Activated CD8-positive, alpha-beta memory T cell treated with anti-CD3 and anti-CD28 coated beads for 24 hours (primary cell): ENCODE measurements at regions not wholly inside any gene's neighbourhood (a gene's known extent, or its start where the extent isn't known, plus 50 kb on each side); places are given as distances from the start of the nearest gene placed in this dataset.

ENCODE experiments used
- DNase-seq: peaks from one replicate; pipeline ENCODE4 v3.0.0-alpha.2; 2020

- DNase-seq, result no peak
Measured at GRCh38 chr12:59929110-59929509, 333.3 kb downstream of the SLC16A7 start.

- no peak for DNase-seq
Measured at GRCh38 chr12:59934486-59934885, 338.7 kb downstream of the SLC16A7 start.

GRCh38 chr12:59936534-59936933, 340.7 kb downstream of the SLC16A7 start:
- DNase-seq, result no peak

GRCh38 chr12:59937148-59937547, 341.3 kb downstream of the SLC16A7 start:
- DNase-seq, result no peak

- DNase-seq, result no peak
Measured at GRCh38 chr12:59938190-59938962, 342.5 kb downstream of the SLC16A7 start.

GRCh38 chr12:59940631-59941342, 345.0 kb downstream of the SLC16A7 start:
- no peak for DNase-seq

GRCh38 chr12:59941461-59941860, 345.6 kb downstream of the SLC16A7 start:
- no peak for DNase-seq

GRCh38 chr12:59944177-59944576, 348.3 kb downstream of the SLC16A7 start:
- DNase-seq, result no peak

- DNase-seq, result no peak
Measured at GRCh38 chr12:59946635-59947034, 350.8 kb downstream of the SLC16A7 start.

- no peak for DNase-seq
Measured at GRCh38 chr12:59963546-59963945, 367.7 kb downstream of the SLC16A7 start.

GRCh38 chr12:59972905-59973304, 377.1 kb downstream of the SLC16A7 start:
- DNase-seq, result no peak

- DNase-seq, result no peak
Measured at GRCh38 chr12:59973515-59973914, 377.7 kb downstream of the SLC16A7 start.

- DNase-seq, result no peak
Measured at GRCh38 chr12:59977779-59978178, 381.9 kb downstream of the SLC16A7 start.

GRCh38 chr12:59980476-59980875, 384.6 kb downstream of the SLC16A7 start:
- DNase-seq, result no peak

GRCh38 chr12:59999291-59999690, 403.5 kb downstream of the SLC16A7 start:
- DNase-seq, result no peak

GRCh38 chr12:60010486-60010885, 414.7 kb downstream of the SLC16A7 start:
- DNase-seq, result no peak

GRCh38 chr12:60012659-60013058, 416.8 kb downstream of the SLC16A7 start:
- DNase-seq, result no peak

GRCh38 chr12:60014436-60014835, 418.6 kb downstream of the SLC16A7 start:
- no peak for DNase-seq

GRCh38 chr12:60020068-60020467, 424.2 kb downstream of the SLC16A7 start:
- DNase-seq, result no peak

- no peak for DNase-seq
Measured at GRCh38 chr12:60021235-60021634, 425.4 kb downstream of the SLC16A7 start.

GRCh38 chr12:60027266-60027665, 431.4 kb downstream of the SLC16A7 start:
- DNase-seq, result no peak

GRCh38 chr12:60034147-60034546, 438.3 kb downstream of the SLC16A7 start:
- DNase-seq, result no peak

GRCh38 chr12:60035835-60036234, 440.0 kb downstream of the SLC16A7 start:
- no peak for DNase-seq

GRCh38 chr12:60042835-60043234, 447.0 kb downstream of the SLC16A7 start:
- no peak for DNase-seq

GRCh38 chr12:60043236-60043635, 447.4 kb downstream of the SLC16A7 start:
- no peak for DNase-seq
